B cell (primary cell): ENCODE measurements at regions not wholly inside any gene's neighbourhood (a gene's known extent, or its start where the extent isn't known, plus 50 kb on each side); places are given as distances from the start of the nearest gene placed in this dataset.

Experiments
- EZH2 ChIP-seq: IDR thresholded peaks from 2 replicates; pipeline ENCODE4 v1.6.1; 2012; ENCODE audit warnings: borderline replicate concordance, low read depth, mild to moderate bottlenecking, moderate library complexity, low read length; ENCODE audit not compliant: insufficient read depth, poor library complexity, severe bottlenecking
- TF ChIP-seq, protein P1 (sequence below): fragments of 200-600 bp; IDR thresholded peaks from one replicate; pipeline ENCODE4 v1.8.0; 2022; ENCODE audit warnings: antibody characterized with exemption, mild to moderate bottlenecking

DNA sequence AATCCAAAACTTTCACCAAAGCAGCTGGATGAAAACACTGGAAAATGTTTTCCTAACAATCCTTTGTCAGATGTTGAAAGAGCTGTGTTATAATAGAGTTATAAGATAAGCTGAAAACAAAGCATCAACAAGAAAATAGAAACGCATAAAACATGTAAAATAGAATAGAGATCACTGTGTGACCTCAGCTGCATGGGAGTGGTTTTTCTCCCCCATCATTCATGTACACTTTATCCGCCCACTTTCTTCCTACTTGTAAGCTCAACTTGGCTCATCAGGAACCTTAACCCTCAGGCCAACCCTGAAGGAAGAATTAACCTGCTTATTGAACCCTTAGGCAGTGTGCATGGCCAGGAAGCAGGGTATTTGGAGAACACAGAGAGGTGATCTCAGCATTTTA lies 238.5 kb upstream of the PMFBP1 start:
- TF ChIP-seq, protein P1, sequence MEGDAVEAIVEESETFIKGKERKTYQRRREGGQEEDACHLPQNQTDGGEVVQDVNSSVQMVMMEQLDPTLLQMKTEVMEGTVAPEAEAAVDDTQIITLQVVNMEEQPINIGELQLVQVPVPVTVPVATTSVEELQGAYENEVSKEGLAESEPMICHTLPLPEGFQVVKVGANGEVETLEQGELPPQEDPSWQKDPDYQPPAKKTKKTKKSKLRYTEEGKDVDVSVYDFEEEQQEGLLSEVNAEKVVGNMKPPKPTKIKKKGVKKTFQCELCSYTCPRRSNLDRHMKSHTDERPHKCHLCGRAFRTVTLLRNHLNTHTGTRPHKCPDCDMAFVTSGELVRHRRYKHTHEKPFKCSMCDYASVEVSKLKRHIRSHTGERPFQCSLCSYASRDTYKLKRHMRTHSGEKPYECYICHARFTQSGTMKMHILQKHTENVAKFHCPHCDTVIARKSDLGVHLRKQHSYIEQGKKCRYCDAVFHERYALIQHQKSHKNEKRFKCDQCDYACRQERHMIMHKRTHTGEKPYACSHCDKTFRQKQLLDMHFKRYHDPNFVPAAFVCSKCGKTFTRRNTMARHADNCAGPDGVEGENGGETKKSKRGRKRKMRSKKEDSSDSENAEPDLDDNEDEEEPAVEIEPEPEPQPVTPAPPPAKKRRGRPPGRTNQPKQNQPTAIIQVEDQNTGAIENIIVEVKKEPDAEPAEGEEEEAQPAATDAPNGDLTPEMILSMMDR: no peak
- TF ChIP-seq EZH2: no peak
